Endothelial cell of umbilical vein (primary cell): ENCODE measurements at regions not wholly inside any gene's neighbourhood (a gene's known extent, or its start where the extent isn't known, plus 50 kb on each side); places are given as distances from the start of the nearest gene placed in this dataset.

ENCODE experiments used
- FOS ChIP-seq: IDR thresholded peaks from 2 replicates; pipeline ENCODE4 v1.6.1; 2011; ENCODE audit warnings: mild to moderate bottlenecking, low read length, moderate library complexity, borderline replicate concordance; ENCODE audit not compliant: insufficient read depth
- GATA2 ChIP-seq: IDR thresholded peaks from 2 replicates; pipeline ENCODE4 v1.7.0; 2011; ENCODE audit warnings: low read depth, mild to moderate bottlenecking, moderate library complexity, mixed read lengths, low read length; ENCODE audit not compliant: insufficient read length, insufficient read depth
- MYC ChIP-seq: IDR thresholded peaks from one replicate; pipeline ENCODE4 v1.6.1; 2011; ENCODE audit warnings: mild to moderate bottlenecking, low read depth, low read length
- POLR2A ChIP-seq: IDR thresholded peaks from 2 replicates; pipeline ENCODE4 v1.6.1; 2012; ENCODE audit warnings: low read depth, mild to moderate bottlenecking, control low read depth, low read length
- POLR2AphosphoS5 ChIP-seq: IDR thresholded peaks from 2 replicates; pipeline ENCODE4 v1.6.1; 2012; ENCODE audit warnings: low read depth, mild to moderate bottlenecking, control low read depth, low read length, moderate library complexity; ENCODE audit not compliant: insufficient read depth
- TF ChIP-seq, protein P1 (sequence below), 2 donors: IDR thresholded peaks; 1 replicate in 1 of 2; 2 replicates in 1 of 2; pipeline ENCODE4 v1.5.1; 2011; ENCODE audit warnings: low read length in 2 of 2, mild to moderate bottlenecking in 2 of 2, moderate library complexity in 2 of 2, control low read depth in 1 of 2, inconsistent platforms in 1 of 2, low read depth in 1 of 2; ENCODE audit not compliant: insufficient read depth in 1 of 2; ENCODE audit errors: extremely low read depth in 1 of 2
- TF ChIP-seq, protein P2 (sequence below): IDR thresholded peaks from 2 replicates; pipeline ENCODE4 v1.6.1; 2011; ENCODE audit not compliant: insufficient read depth, insufficient read length

DNA sequence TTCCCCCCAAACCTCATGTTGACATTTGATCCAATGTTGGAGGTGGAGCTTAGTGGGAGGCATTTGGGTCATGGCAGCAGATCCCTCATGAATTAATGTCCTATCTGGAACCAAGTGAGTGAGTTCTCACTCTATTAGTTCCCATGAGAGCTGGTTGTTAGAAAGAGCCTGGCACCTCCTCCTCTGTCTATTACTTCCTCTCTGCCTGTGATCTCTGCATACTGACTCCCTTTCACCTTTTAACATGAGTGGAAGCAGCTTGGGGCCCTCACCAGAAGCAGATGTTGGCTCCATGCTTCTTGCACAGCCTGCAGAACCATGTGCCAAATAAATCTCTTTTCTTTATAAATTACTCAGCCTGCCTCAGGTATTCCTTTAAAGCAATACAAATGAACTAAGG, 127.3 kb upstream of the RALGAPA2 start:
- TF ChIP-seq MYC, result no peak
- TF ChIP-seq, protein P1, sequence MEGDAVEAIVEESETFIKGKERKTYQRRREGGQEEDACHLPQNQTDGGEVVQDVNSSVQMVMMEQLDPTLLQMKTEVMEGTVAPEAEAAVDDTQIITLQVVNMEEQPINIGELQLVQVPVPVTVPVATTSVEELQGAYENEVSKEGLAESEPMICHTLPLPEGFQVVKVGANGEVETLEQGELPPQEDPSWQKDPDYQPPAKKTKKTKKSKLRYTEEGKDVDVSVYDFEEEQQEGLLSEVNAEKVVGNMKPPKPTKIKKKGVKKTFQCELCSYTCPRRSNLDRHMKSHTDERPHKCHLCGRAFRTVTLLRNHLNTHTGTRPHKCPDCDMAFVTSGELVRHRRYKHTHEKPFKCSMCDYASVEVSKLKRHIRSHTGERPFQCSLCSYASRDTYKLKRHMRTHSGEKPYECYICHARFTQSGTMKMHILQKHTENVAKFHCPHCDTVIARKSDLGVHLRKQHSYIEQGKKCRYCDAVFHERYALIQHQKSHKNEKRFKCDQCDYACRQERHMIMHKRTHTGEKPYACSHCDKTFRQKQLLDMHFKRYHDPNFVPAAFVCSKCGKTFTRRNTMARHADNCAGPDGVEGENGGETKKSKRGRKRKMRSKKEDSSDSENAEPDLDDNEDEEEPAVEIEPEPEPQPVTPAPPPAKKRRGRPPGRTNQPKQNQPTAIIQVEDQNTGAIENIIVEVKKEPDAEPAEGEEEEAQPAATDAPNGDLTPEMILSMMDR (IDR thresholded peaks at IDR 0.05; ENCODE audit: extremely low read depth in 1 of 2, insufficient read depth in 1 of 2, low read depth in 1 of 2, low read length in 2 of 2), result no peak
- TF ChIP-seq FOS, result no peak
- no peak for TF ChIP-seq POLR2A
- TF ChIP-seq, protein P2, sequence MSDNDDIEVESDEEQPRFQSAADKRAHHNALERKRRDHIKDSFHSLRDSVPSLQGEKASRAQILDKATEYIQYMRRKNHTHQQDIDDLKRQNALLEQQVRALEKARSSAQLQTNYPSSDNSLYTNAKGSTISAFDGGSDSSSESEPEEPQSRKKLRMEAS, result no peak
- no peak for TF ChIP-seq POLR2AphosphoS5
- TF ChIP-seq GATA2, result no peak
